ENCODE measurements at regions not wholly inside any gene's neighbourhood (a gene's known extent, or its start where the extent isn't known, plus 50 kb on each side); places are given as distances from the start of the nearest gene placed in this dataset.

DNA sequence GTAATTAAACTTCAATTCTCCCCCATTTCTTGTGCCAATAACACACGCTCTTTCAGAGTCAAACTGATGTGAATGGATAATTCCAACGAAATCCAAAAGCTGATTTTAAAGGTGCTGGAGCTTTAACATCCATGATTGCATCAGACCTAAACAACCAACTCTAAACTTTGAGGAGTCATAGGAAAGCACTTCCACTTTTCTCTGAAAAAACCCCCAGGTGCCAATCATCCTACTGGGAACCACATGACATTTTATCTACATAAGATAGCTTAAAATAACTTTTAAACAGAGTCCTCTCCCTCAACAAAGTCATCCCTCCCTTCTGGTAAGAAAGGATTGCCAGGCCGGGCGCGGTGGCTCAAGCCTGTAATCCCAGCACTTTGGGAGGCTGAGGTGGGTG, 167.7 kb upstream of the PDE10A start:
- no peak for DNase-seq (ENCODE audit: extremely low read depth in 1 of 2, low read depth in 1 of 2)

GRCh38 chr6:165829376-165829775, 166.3 kb upstream of the PDE10A start:
- no peak for DNase-seq (ENCODE audit: extremely low read depth in 1 of 2, low read depth in 1 of 2)

- no peak for DNase-seq (ENCODE audit: extremely low read depth in 1 of 2, low read depth in 1 of 2)
Observed at GRCh38 chr6:165827190-165827518, 164.1 kb upstream of the PDE10A start.

DNA sequence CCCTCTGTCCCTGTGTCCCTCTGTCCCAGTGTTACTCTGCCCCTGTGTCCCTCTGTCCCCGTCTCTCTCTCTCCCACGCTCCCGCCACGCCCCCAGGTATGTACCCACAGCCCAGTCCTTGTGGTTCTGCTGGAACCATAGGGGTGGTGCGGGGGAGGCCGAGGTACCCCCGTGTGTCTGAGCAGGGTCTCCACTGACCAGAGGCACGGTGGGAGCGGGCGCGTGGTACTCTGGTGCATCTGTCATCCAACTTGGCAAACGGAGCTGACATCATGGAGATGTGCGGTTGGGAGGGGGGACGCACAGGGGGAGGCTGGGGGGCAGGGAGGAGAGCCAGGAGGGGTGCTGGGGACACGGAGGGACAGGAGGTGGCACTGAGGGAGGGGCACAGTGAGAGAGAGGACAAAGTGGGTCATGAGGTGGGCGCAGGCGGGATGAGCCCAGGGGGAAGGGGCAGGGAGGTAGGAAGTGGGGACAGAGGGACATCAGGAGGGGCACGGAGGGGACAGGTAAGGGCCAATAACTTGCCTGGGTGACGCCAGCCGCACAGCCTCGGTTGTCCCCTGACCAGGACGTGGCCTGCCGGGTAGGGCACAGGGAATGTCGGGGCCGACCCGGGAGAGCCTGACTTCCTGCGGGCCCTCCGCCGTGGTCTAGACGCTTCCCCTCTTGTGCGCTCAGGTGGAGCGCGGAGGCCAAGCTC, 163.6 kb upstream of the PDE10A start:
- no peak for DNase-seq (ENCODE audit: extremely low read depth in 1 of 2, low read depth in 1 of 2)

- DNase-seq (ENCODE audit: extremely low read depth in 1 of 2, low read depth in 1 of 2) = no peak
Observed at GRCh38 chr6:165825256-165825815, 162.3 kb upstream of the PDE10A start.

GRCh38 chr6:165823609-165824326, 160.7 kb upstream of the PDE10A start:
- no peak for DNase-seq (ENCODE audit: extremely low read depth in 1 of 2, low read depth in 1 of 2)

DNA sequence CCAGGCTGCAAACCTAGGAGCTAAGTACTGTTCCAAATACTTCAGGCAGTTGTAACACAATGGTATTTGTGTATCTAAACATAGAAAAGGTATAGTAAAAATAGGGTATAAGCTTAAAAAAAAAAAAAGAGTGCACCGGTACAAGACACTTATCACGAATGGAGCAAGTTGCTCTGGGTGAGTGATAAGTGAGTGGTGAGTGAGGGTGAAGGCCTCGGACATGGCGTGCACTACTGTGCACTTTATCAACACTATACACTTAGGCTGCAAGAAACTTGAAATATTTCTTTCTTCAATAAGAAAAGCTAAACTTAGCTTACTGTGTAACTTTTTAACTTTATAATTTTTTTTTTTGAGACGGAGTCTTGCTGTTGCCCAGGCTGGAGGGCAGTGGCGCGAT, 159.5 kb upstream of the PDE10A start:
- no peak for DNase-seq (ENCODE audit: extremely low read depth in 1 of 2, low read depth in 1 of 2)

DNA sequence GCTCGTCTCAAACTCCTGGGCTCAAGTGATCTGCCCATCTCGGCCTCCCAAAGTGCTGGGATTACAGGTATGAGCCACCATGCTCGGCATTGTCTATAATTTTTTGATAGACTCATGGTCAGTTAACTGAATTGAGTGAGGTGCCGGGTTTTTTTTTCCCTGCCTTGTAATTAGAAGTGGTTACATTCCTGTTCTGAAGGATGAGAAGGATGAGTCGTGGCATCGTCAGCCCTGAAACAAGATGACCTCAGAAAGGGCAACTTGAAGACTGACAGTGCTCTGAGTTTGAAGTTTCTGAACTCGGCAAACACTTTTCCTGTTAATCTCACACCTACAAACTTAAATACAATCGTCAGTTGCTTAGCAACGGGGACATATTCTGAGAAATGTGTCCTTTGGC, 158.7 kb upstream of the PDE10A start:
- no peak for DNase-seq (ENCODE audit: extremely low read depth in 1 of 2, low read depth in 1 of 2)

DNA sequence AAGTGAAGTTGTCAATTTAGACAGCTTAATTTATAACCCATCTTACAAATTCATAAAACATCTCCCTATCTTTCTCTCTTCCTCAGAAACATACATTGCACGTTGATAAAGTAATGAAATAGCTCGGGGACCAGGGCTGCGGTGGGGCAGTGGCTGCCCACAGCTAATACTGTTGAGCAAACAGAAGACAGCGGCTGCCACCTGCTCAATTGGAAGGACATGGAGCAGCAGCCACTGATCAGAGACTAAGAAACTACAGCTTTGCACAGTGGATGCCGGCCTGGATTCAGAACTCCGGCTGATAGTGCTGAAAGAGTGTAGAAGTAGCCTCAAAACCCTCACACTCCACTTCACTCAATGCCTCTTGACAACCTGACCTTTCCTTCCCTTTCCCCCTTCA, 157.9 kb upstream of the PDE10A start:
- DNase-seq (ENCODE audit: extremely low read depth in 1 of 2, low read depth in 1 of 2) = no peak

DNA sequence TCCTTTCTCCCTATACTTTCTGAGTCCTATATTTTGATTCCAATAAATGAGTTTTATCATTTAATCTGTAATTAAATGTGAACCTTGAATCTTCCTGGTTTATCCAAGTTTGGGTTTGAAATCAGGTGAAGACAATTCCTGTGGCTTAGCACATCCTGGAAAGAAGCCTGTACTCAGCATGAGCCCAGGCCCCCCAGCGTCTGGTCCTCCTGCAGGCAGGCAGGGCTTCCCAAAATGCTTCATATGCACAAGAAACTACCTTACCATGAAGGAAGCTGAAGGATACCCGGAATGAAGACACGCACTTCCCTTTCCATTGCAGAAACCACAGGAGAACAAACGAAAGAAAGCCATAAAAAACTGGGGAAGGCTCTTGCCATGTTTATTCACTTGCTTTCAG, 157.4 kb upstream of the PDE10A start:
- DNase-seq (ENCODE audit: extremely low read depth in 1 of 2, low read depth in 1 of 2) = no peak

- no peak for DNase-seq (ENCODE audit: extremely low read depth in 1 of 2, low read depth in 1 of 2)
Observed at GRCh38 chr6:165819394-165819793, 156.4 kb upstream of the PDE10A start.

DNA sequence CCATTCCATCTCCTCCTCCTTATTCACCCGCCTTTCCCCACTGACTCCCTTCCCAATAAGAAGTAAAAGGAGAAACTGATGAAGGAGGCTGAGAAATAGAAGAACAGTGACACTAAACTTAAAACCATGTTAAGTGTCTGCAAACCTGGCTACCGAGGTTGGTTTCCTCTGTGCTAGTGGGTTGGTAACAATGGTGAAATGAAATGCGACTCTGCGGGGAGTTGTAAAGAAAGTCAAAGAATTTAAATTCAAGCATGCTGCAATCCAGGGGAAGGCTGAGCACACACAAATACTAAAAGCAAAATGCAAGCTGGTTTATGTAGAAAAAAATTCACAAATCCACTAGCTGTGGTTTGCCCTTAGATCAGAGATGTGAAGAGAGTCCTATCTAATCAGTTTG, 155.2 kb upstream of the PDE10A start:
- no peak for DNase-seq (ENCODE audit: extremely low read depth in 1 of 2, low read depth in 1 of 2)

DNA sequence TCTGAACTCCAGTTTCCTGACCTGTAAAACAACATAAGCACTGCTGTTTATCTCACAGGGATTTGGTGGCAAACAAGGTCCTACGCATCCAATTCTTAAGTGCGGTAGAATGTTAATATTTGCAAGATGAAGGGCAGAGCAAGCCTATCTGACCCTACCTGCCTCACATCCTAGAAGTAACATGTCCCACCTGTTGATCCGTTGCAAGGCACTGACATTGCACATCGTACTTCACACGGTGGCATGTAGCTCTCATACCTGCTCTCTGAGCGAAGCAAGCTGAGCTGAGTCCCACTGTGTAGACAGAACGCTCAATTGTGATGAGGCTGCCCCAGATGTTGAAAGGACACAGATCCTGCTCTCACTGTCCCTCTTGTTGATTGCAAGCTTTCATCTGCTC, 154.7 kb upstream of the PDE10A start:
- DNase-seq (ENCODE audit: extremely low read depth in 1 of 2, low read depth in 1 of 2) = no peak

DNA sequence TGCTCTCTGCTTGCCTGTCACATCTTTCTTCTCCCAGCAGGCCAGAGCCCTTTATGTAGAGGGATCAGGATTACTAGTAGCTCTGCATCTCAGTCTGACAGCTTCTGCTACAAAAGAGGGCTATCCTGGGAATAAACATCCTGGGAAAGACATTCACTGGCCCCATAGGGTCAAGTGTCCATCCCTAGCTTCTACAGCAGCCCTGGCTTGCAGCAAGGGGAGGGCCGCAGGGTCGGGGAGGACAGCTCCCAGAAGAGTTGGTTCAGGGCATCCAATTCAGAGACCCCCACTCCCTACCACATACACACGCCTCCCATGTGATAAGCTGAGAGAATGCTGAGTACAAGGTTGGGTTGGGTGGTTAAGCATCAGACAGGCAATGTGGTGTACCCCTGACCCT, 154.1 kb upstream of the PDE10A start:
- DNase-seq (ENCODE audit: extremely low read depth in 1 of 2, low read depth in 1 of 2) = no peak

GRCh38 chr6:165814679-165815078, 151.6 kb upstream of the PDE10A start:
- no peak for DNase-seq (ENCODE audit: extremely low read depth in 1 of 2, low read depth in 1 of 2)

GRCh38 chr6:165811512-165811911, 148.5 kb upstream of the PDE10A start:
- no peak for DNase-seq (ENCODE audit: extremely low read depth in 1 of 2, low read depth in 1 of 2)

GRCh38 chr6:165808021-165808420, 145.0 kb upstream of the PDE10A start:
- no peak for DNase-seq (ENCODE audit: extremely low read depth in 1 of 2, low read depth in 1 of 2)

DNA sequence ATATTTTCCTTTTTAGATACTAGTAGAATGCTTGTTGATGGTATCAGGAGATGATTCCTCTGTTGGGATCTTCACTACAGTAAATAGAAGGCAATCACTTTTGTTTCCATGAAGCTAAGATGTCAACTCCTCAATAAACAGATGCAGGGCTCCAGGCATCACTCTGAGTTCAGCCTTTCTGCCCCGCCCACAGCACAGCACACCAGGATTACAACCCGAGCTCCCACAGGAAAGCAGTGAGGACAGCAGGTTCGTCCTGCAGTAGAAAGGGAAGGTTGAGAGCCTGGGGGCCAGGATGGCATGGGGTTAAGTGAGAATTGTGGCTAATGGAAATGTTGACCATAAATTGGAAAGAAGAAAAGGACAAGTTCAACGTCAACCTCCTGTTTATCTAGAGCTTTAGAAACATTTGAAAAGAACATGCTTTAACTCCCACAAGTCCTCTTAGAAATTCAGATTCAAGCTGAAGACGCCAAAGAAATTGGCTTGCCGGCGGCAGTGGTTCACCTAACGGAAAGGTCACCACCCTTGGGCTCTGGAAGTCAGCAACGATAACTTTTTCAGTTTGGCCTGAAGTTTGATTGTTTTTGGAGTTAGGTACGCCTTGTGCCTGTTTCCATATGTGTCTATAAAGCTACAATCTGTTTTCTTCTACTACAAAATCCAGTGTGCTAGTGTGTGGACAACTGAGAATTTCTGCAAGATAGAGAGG, 144.4 kb upstream of the PDE10A start:
- DNase-seq (ENCODE audit: extremely low read depth in 1 of 2, low read depth in 1 of 2) = no peak

- DNase-seq (ENCODE audit: extremely low read depth in 1 of 2, low read depth in 1 of 2) = no peak
Observed at GRCh38 chr6:165806126-165806810, 143.2 kb upstream of the PDE10A start.

DNA sequence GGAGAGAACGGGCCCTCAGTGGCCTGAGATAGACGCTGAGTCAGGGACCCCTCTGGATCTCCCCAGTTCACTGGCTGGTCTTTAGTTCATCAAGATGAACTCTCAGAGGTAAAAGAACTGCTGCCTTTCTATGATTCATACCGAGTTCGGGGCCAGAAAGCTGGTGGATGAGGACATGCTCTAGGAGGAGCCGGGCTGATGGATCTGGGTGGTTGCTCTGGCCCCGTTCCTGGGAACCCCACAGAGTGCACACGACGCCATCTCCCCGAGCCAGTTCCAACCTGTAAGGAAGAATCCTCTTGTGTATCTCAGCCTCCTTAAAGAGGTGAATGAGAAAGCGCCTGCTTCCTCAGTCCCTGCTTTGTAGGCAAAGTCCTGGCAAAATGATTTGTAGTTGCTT, 142.6 kb upstream of the PDE10A start:
- no peak for DNase-seq (ENCODE audit: extremely low read depth in 1 of 2, low read depth in 1 of 2)

GRCh38 chr6:165805067-165805555, 142.1 kb upstream of the PDE10A start:
- DNase-seq (ENCODE audit: extremely low read depth in 1 of 2, low read depth in 1 of 2) = no peak

Measured in stimulated activated CD8-positive, alpha-beta memory T cell treated with anti-CD3 and anti-CD28 coated beads, Interleukin-7, amount 100 ng/mL, for 48 hours (primary cell).